ENCODE measurements at regions not wholly inside any gene's neighbourhood (a gene's known extent, or its start where the extent isn't known, plus 50 kb on each side); places are given as distances from the start of the nearest gene placed in this dataset.
"Not testable (repeated sequence)": the region's sequence is repeated elsewhere in the genome, so short reads cannot be mapped to it uniquely, and the experiment has no call there.

- TF ChIP-seq CTCF (IDR thresholded peaks at IDR 0.05; ENCODE audit: control extremely low read depth, extremely low read depth) = no peak
- ATAC-seq (ENCODE audit: insufficient read depth, low FRiP score) = no peak
- no peaks in the 10 kb centered on the region for H3K27me3 ChIP-seq (ENCODE audit: control insufficient read depth in 3 of 3, insufficient read depth in 3 of 3, low read length in 2 of 3)
- H3K4me3 ChIP-seq = no peak overlapping the region
- peaks cover 0 to 1% (median 0%) of the 10 kb centered on the region in 4 donors for H3K9me3 ChIP-seq (ENCODE audit: control insufficient read depth in 4 of 4, insufficient read depth in 3 of 4, low read length in 3 of 4)
- H3K4me1 ChIP-seq (ENCODE audit: control insufficient read depth in 5 of 5, insufficient read depth in 5 of 5, low read length in 5 of 5) = peaks cover 0 to 1% (median 0%) of the 10 kb centered on the region in 5 donors
- H3K27ac ChIP-seq (ENCODE audit: low read depth in 1 of 2, low read length in 1 of 2) = no peak overlapping the region
- DNase-seq = no peak
- H3K9ac ChIP-seq (ENCODE audit: insufficient read depth in 1 of 2, low read length in 2 of 2) = no peak overlapping the region
- H3K36me3 ChIP-seq (ENCODE audit: control insufficient read depth in 4 of 4, insufficient read depth in 4 of 4, low read length in 4 of 4) = no peaks in the 10 kb centered on the region
These were observed 130.9 kb upstream of the CHD1 start for GRCh38 chr5:99059685-99060084.

DNA sequence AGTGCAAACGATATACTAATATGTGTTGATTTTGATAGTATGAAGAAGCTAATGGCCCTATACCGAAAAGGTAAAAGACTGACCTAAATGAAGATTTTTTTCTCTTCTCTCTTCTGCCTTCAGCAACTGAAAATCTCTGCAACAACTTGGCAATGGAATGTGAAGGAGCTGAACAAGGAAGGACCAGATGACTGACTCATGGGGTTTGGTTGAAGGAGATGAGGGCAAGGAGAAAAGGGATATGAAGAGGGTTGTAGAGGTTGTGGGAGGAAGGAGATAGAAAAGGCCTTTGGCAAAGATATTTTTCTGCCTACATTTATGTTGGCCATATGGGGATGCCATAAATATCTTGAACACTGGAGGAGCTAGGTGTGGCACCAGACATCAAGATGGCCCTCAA lies 129.7 kb upstream of the CHD1 start:
- no peak for DNase-seq
- WGBS, 2 donors = 94 to 96% methylated on average over 2 of the region's 2 CpGs
- no peak for ATAC-seq (ENCODE audit: insufficient read depth, low FRiP score)
- Histone ChIP-seq H3K27me3 (ENCODE audit: control insufficient read depth in 3 of 3, insufficient read depth in 3 of 3, low read length in 2 of 3) (no peaks in the 10 kb centered on the region), H3K9me3 (ENCODE audit: control insufficient read depth in 4 of 4, insufficient read depth in 3 of 4, low read length in 3 of 4) (peaks cover 0 to 1% (median 0%) of the 10 kb centered on the region in 4 donors), H3K4me1 (ENCODE audit: control insufficient read depth in 5 of 5, insufficient read depth in 5 of 5, low read length in 5 of 5) (peaks cover 0 to 1% (median 0%) of the 10 kb centered on the region in 5 donors), H3K27ac (ENCODE audit: low read depth in 1 of 2, low read length in 1 of 2) (no peak overlapping the region), H3K9ac (ENCODE audit: insufficient read depth in 1 of 2, low read length in 2 of 2) (no peak overlapping the region), H3K4me3 (no peak overlapping the region), H3K36me3 (ENCODE audit: control insufficient read depth in 4 of 4, insufficient read depth in 4 of 4, low read length in 4 of 4) (no peaks in the 10 kb centered on the region)
- TF ChIP-seq CTCF (IDR thresholded peaks at IDR 0.05; ENCODE audit: control extremely low read depth, extremely low read depth) = no peak

GRCh38 chr5:99054972-99055371 lies 126.2 kb upstream of the CHD1 start:
- H3K9me3 ChIP-seq (ENCODE audit: control insufficient read depth in 4 of 4, insufficient read depth in 3 of 4, low read length in 3 of 4) = no peaks in the 10 kb centered on the region
- no peaks in the 10 kb centered on the region for H3K36me3 ChIP-seq (ENCODE audit: control insufficient read depth in 4 of 4, insufficient read depth in 4 of 4, low read length in 4 of 4)
- no peaks in the 10 kb centered on the region for H3K4me1 ChIP-seq (ENCODE audit: control insufficient read depth in 5 of 5, insufficient read depth in 5 of 5, low read length in 5 of 5)
- no peak for TF ChIP-seq CTCF (IDR thresholded peaks at IDR 0.05; ENCODE audit: control extremely low read depth, extremely low read depth)
- 56 to 57% methylated on average over 1 of the region's 1 CpG for WGBS, 2 donors
- H3K4me3 ChIP-seq = no peak overlapping the region
- H3K27ac ChIP-seq (ENCODE audit: low read depth in 1 of 2, low read length in 1 of 2) = no peak overlapping the region
- H3K9ac ChIP-seq (ENCODE audit: insufficient read depth in 1 of 2, low read length in 2 of 2) = no peak overlapping the region
- no peaks in the 10 kb centered on the region for H3K27me3 ChIP-seq (ENCODE audit: control insufficient read depth in 3 of 3, insufficient read depth in 3 of 3, low read length in 2 of 3)
- no peak for ATAC-seq (ENCODE audit: insufficient read depth, low FRiP score)
- no peak for DNase-seq

DNA sequence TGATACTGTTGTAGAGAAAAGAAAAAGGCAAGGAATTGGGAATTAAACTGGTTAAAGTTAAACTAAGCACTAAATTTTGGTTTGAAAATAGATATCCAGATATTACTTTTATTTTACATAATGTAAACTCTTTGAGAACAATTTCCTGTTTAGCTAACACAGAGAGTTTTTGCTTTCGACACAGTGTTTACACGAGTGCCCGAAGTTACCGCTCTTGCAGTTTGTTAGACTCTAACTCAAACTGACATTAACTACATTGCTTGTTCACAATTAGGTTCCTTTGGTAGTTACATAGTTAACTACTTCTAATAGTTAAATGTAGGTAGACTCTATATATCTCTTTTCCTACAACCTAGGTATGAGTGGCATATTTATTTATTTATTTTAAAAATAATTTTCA lies 117.1 kb upstream of the CHD1 start:
- ATAC-seq (ENCODE audit: insufficient read depth, low FRiP score) (no peak), DNase-seq (peak in 2 of 3 donors; percentile 54 to 66)
- no peak overlapping the region for H3K4me3 ChIP-seq

DNA sequence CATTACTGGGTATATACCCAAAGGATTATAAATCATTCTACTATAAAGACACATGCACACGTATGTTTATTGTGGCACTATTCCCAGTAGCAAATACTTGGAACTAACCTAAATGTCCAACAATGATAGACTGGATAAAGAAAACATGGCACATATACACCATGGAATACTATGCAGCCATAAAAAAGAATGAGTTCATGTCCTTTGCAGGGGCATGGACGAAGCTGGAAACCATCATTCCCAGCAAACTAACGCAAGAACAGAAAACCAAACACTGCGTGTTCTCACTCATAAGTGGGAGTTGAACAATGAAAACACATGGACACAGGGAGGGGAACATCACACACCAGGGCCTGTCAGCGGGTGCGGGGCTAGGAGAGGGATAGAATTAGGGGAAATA lies 114.5 kb upstream of the CHD1 start:
- not testable (repeated sequence) for ATAC-seq (ENCODE audit: insufficient read depth, low FRiP score); H3K9me3 ChIP-seq (ENCODE audit: control insufficient read depth in 4 of 4, insufficient read depth in 3 of 4, low read length in 3 of 4); H3K36me3 ChIP-seq (ENCODE audit: control insufficient read depth in 4 of 4, insufficient read depth in 4 of 4, low read length in 4 of 4); H3K27me3 ChIP-seq (ENCODE audit: control insufficient read depth in 3 of 3, insufficient read depth in 3 of 3, low read length in 2 of 3); H3K27ac ChIP-seq (ENCODE audit: low read depth in 1 of 2, low read length in 1 of 2); DNase-seq; H3K9ac ChIP-seq (ENCODE audit: insufficient read depth in 1 of 2, low read length in 2 of 2); H3K4me3 ChIP-seq; H3K4me1 ChIP-seq (ENCODE audit: control insufficient read depth in 5 of 5, insufficient read depth in 5 of 5, low read length in 5 of 5)
- 91 to 93% methylated on average over 6 of the region's 6 CpGs for WGBS, 2 donors

More for the DNA sequence above, 117.1 kb upstream of the CHD1 start:
- Histone ChIP-seq H3K9ac (ENCODE audit: insufficient read depth in 1 of 2, low read length in 2 of 2) (no peak overlapping the region), H3K9me3 (ENCODE audit: control insufficient read depth in 4 of 4, insufficient read depth in 3 of 4, low read length in 3 of 4) (no peaks in the 10 kb centered on the region), H3K4me1 (ENCODE audit: control insufficient read depth in 5 of 5, insufficient read depth in 5 of 5, low read length in 5 of 5) (peaks cover 0 to 6% (median 0%) of the 10 kb centered on the region in 5 donors), H3K27me3 (ENCODE audit: control insufficient read depth in 3 of 3, insufficient read depth in 3 of 3, low read length in 2 of 3) (no peaks in the 10 kb centered on the region), H3K36me3 (ENCODE audit: control insufficient read depth in 4 of 4, insufficient read depth in 4 of 4, low read length in 4 of 4) (no peaks in the 10 kb centered on the region), H3K27ac (ENCODE audit: low read depth in 1 of 2, low read length in 1 of 2) (no peak overlapping the region)
- 47 to 48% methylated on average over 4 of the region's 4 CpGs for WGBS, 2 donors
- TF ChIP-seq CTCF (IDR thresholded peaks at IDR 0.05; ENCODE audit: control extremely low read depth, extremely low read depth) = no peak

All from lung (tissue), 11 donors.